ENCODE measurements at regions not wholly inside any gene's neighbourhood (a gene's known extent, or its start where the extent isn't known, plus 50 kb on each side); places are given as distances from the start of the nearest gene placed in this dataset.
"Not testable (repeated sequence)": the region's sequence is repeated elsewhere in the genome, so short reads cannot be mapped to it uniquely, and the experiment has no call there.

GRCh38 chr11:42870480-42870879 is 441.3 kb upstream of the API5 start:
- DNase-seq (ENCODE audit: insufficient read length, low spot score): no peak
- TF ChIP-seq SPI1 (IDR thresholded peaks at IDR 0.05; ENCODE audit: low read depth, low read length) (no peak), POLR2AphosphoS5 (IDR thresholded peaks at IDR 0.05; ENCODE audit: low read depth, low read length) (no peak), PAX5 (IDR thresholded peaks at IDR 0.05; ENCODE audit: insufficient read depth, low read length, severe bottlenecking) (no peak), POU2F2 (IDR thresholded peaks at IDR 0.05; ENCODE audit: low read depth, low read length) (no peak)
- no peak for FAIRE-seq

DNA sequence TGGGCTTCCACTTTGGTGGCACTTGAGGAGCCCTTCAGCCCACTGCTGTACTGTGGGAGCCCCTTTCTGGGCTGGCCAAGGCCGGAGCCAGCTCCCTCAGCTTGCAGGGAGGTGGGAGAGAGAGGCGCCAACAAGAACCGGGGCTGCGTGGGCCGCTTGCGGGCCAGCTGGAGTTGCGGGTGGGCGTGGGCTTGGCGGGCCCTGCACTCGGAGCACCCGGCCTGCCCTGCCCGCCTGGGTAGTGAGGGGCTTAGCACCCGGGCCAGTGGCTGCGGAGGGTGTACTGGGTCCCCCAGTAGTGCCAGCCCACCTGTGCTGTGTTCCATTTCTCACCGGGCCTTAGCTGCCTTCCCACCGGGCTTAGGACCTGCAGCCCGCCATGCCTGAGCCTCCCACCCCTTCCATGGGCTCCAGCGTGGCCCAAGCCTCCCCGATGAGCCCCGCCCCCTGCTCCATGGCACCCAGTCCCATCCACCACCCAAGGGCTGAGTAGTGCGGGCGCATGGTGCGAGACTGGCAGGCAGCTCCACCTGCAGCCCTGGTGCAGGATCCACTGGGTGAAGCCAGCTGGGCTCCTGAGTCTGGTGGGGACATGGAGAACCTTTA is 437.9 kb upstream of the API5 start:
- DNase-seq (ENCODE audit: insufficient read length, low spot score): not testable (repeated sequence)

DNA sequence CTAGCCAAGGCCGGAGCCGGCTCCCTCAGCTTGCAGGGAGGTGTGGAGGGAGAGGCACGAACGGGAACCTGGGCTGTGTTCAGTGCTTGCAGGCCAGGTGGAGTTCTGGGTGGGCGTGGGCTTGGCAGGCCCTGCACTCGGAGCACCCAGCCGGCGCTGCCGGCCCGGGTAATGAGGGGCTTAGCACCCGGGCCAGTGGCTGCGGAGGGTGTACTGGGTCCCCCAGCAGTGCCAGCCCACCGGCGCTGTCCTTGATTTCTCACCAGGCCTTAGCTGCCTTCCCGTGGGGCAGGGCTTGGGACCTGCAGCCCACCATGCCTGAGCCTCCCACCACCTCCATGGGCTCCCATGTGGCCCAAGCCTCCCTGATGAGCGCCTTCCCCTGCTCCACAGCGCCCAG is 430.5 kb upstream of the API5 start:
- not testable (repeated sequence) for FAIRE-seq

More for the DNA sequence above, 437.9 kb upstream of the API5 start:
- FAIRE-seq: not testable (repeated sequence)

GRCh38 chr11:42890773-42891172 is 421.0 kb upstream of the API5 start:
- FAIRE-seq (no peak), DNase-seq (ENCODE audit: insufficient read length, low spot score) (no peak)
- TF ChIP-seq SPI1 (IDR thresholded peaks at IDR 0.05; ENCODE audit: low read depth, low read length) (no peak), TAF1 (IDR thresholded peaks at IDR 0.05; ENCODE audit: low read depth, low read length) (no peak), POLR2A (IDR thresholded peaks at IDR 0.05; ENCODE audit: low read depth, low read length) (no peak), PAX5 (IDR thresholded peaks at IDR 0.05; ENCODE audit: insufficient read depth, low read length, severe bottlenecking) (no peak), POU2F2 (IDR thresholded peaks at IDR 0.05; ENCODE audit: low read depth, low read length) (no peak), POLR2AphosphoS5 (IDR thresholded peaks at IDR 0.05; ENCODE audit: low read depth, low read length) (no peak)

More for the DNA sequence above, 430.5 kb upstream of the API5 start:
- not testable (repeated sequence) for DNase-seq (ENCODE audit: insufficient read length, low spot score)

DNA sequence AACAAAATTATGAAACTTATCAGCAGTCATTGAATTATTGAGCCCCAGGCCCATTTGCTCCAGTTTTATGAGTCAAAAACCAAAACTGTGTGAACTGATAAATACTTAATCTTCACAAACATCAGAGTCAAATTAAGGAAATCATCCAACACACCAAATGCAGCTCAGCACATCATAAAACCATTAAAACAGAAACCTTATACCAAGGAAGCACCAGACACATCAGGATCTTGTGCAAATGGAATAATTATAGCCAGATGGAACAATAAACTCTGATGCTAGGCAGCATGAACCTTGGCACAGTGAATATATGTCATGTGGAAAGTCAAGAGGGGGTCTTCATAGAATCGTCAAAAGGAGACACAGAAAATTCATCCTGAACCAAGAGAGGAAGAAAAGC is 410.7 kb upstream of the API5 start:
- FAIRE-seq (no peak), DNase-seq (ENCODE audit: insufficient read length, low spot score) (no peak)

DNA sequence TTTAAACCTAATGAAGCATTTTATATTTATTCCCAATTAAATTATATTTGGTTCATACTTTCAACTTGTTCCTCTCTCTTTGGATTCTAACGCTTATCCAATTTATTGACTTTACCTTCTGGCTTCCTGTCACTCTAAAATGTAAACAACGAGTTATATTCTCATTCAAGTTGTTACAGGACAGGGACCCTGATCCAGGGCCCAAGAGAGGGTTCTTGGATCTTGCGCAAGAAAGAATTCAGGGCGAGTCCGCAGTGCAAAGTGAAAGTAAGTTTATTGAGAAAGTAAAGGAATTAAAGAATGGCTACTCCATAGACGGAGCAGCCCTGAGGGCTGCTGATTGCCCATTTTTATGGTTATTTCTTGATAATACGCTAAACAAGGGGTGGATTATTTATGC is 405.6 kb upstream of the API5 start:
- FAIRE-seq: no peak
- DNase-seq (ENCODE audit: insufficient read length, low spot score): no peak
- no peak for TF ChIP-seq PAX5 (IDR thresholded peaks at IDR 0.05; ENCODE audit: insufficient read depth, low read length, severe bottlenecking)
- no peak for TF ChIP-seq POLR2AphosphoS5 (IDR thresholded peaks at IDR 0.05; ENCODE audit: low read depth, low read length)

More for the DNA sequence above, 410.7 kb upstream of the API5 start:
- TF ChIP-seq SPI1 (IDR thresholded peaks at IDR 0.05; ENCODE audit: low read depth, low read length) (no peak), TAF1 (IDR thresholded peaks at IDR 0.05; ENCODE audit: low read depth, low read length) (no peak)

DNA sequence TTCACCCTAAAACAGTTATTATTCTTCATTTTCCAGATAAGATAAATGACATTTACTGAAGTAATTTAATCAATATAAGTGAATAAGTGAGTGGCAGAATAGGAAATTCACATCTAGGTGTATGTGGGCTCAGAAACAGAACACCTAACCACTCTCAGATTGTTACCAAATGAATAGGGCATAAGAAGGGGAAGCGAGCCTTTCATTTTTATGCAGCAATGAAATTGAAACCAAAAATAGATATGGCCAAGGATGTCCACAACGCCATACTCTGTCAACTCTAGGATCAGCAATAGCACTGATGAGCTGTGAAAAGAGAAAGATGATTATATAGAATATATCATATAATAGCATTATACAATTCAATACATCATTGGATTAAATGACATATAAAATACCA is 398.1 kb upstream of the API5 start:
- FAIRE-seq (no peak), DNase-seq (ENCODE audit: insufficient read length, low spot score) (no peak)
- no peak for TF ChIP-seq POLR2A (IDR thresholded peaks at IDR 0.05; ENCODE audit: low read depth, low read length)
- peak; percentile 73 for TF ChIP-seq SPI1 (IDR thresholded peaks at IDR 0.05; ENCODE audit: low read depth, low read length)

- FAIRE-seq (no peak), DNase-seq (ENCODE audit: insufficient read length, low spot score) (no peak)
- TF ChIP-seq PAX5 (IDR thresholded peaks at IDR 0.05; ENCODE audit: insufficient read depth, low read length, severe bottlenecking): no peak
- TF ChIP-seq POLR2AphosphoS5 (IDR thresholded peaks at IDR 0.05; ENCODE audit: low read depth, low read length): no peak
- peak; percentile 87 for TF ChIP-seq SPI1 (IDR thresholded peaks at IDR 0.05; ENCODE audit: low read depth, low read length)
These were observed 388.1 kb upstream of the API5 start for GRCh38 chr11:42923651-42924050.

- DNase-seq (ENCODE audit: insufficient read length, low spot score) (no peak), FAIRE-seq (no peak)
- no peak for TF ChIP-seq POLR2A (IDR thresholded peaks at IDR 0.05; ENCODE audit: low read depth, low read length)
- no peak for TF ChIP-seq POLR2AphosphoS5 (IDR thresholded peaks at IDR 0.05; ENCODE audit: low read depth, low read length)
- no peak for TF ChIP-seq TAF1 (IDR thresholded peaks at IDR 0.05; ENCODE audit: low read depth, low read length)
- no peak for TF ChIP-seq POU2F2 (IDR thresholded peaks at IDR 0.05; ENCODE audit: low read depth, low read length)
- no peak for TF ChIP-seq SPI1 (IDR thresholded peaks at IDR 0.05; ENCODE audit: low read depth, low read length)
- TF ChIP-seq PAX5 (IDR thresholded peaks at IDR 0.05; ENCODE audit: insufficient read depth, low read length, severe bottlenecking): no peak
These were observed 385.9 kb upstream of the API5 start for GRCh38 chr11:42925916-42926315.

GRCh38 chr11:42947405-42947804 is 364.4 kb upstream of the API5 start:
- no peak for TF ChIP-seq PAX5 (IDR thresholded peaks at IDR 0.05; ENCODE audit: insufficient read depth, low read length, severe bottlenecking)
- no peak for TF ChIP-seq TAF1 (IDR thresholded peaks at IDR 0.05; ENCODE audit: low read depth, low read length)
- no peak for TF ChIP-seq POLR2A (IDR thresholded peaks at IDR 0.05; ENCODE audit: low read depth, low read length)
- TF ChIP-seq SPI1 (IDR thresholded peaks at IDR 0.05; ENCODE audit: low read depth, low read length): no peak
- TF ChIP-seq POLR2AphosphoS5 (IDR thresholded peaks at IDR 0.05; ENCODE audit: low read depth, low read length): no peak
- TF ChIP-seq POU2F2 (IDR thresholded peaks at IDR 0.05; ENCODE audit: low read depth, low read length): no peak
- DNase-seq (ENCODE audit: insufficient read length, low spot score) (no peak), FAIRE-seq (peak; percentile 5)

DNA sequence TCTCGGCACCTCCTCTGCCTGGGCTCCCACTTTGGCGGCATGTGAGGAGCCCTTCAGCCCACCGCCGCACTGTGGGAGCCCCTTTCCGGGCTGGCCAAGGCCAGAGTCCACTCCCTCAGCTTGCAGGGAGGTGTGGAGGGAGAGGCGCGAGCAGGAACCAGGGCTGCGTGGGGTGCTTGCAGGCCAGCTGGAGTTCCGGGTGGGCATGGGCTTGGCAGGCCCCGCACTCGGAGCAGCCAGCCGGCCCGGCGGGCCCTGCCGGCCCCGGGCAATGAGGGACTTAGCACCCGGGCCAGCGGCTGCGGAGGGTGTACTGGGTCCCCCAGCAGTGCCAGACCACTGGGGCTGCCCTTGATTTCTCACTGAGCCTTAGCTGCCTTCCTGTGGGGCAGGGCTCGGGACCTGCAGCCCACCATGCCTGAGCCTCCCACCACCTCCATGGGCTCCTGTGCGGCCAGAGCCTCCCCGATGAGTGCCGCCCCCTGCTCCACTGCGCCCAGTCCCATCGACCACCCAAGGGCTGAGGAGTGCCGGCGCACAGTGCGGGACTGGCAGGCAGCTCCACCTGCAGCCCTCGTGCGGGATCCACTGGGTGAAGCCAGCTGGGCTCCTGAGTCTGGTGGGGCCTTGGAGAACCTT is 361.9 kb upstream of the API5 start:
- FAIRE-seq; DNase-seq (ENCODE audit: insufficient read length, low spot score): not testable (repeated sequence)

DNA sequence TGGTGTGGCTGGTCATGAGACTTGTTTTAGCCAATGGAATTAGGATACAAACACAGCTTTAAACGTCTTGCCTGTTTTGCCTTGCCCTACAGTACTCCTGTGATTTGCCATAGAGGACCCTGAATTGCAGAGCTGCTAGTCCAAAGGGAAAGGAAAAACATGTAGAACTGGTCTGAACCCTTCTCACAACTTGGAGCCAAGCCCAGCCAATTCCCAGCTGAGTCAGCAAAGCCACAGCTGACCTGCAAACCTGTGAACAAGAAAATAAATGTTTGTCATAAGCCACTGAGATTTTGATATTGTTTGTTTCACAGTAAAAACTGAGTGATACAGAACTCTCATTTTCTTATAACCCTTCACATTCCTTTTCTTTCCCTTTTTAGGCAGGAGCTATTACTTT is 360.5 kb upstream of the API5 start:
- TF ChIP-seq POU2F2 (IDR thresholded peaks at IDR 0.05; ENCODE audit: low read depth, low read length): no peak
- no peak for TF ChIP-seq POLR2A (IDR thresholded peaks at IDR 0.05; ENCODE audit: low read depth, low read length)
- TF ChIP-seq SPI1 (IDR thresholded peaks at IDR 0.05; ENCODE audit: low read depth, low read length): no peak
- TF ChIP-seq TAF1 (IDR thresholded peaks at IDR 0.05; ENCODE audit: low read depth, low read length): no peak
- TF ChIP-seq POLR2AphosphoS5 (IDR thresholded peaks at IDR 0.05; ENCODE audit: low read depth, low read length): no peak
- no peak for TF ChIP-seq PAX5 (IDR thresholded peaks at IDR 0.05; ENCODE audit: insufficient read depth, low read length, severe bottlenecking)
- no peak for FAIRE-seq
- no peak for DNase-seq (ENCODE audit: insufficient read length, low spot score)

Measured in GM12891 (cell line).